NCI-H2029 (cell line): ENCODE measurements at regions not wholly inside any gene's neighbourhood (a gene's known extent, or its start where the extent isn't known, plus 50 kb on each side); places are given as distances from the start of the nearest gene placed in this dataset.

Source experiments
- DNase-seq: peaks from one replicate; lab custom pipeline; 2025; lab: John Stamatoyannopoulos, UW

DNA sequence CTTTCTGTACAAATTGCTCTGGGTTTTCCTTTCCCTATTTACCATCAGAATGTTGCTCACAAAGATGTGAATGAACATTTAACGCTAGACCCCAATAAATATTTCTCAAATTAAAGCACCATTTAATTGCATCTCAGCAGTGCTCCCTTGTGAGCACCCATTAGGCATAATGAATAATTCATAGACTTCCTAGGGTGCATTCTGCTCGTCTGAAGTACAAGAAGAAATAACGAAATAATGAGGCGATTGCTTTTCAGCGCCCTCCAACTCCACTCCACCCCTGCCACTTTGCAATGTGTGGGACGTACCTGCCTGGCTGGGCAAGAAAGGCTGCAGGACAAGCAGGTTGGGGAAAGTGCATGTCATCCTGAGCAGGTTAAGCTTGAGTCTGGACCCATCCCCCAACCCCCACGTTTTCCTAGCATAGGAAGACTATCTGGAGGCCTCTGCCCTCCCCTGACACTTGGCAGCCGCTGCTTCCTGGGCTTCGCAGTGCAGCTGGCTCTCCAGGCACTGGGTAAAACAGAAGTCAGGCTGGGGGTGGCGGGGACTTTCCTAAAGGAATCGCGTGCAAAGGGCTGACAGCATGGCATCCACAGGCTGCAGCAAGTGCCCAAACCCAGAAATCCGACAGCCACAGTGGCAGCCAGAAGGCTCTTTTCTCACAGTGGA is 253.7 kb downstream of the DUSP6 start:
- peak; percentile 76 for DNase-seq

DNA sequence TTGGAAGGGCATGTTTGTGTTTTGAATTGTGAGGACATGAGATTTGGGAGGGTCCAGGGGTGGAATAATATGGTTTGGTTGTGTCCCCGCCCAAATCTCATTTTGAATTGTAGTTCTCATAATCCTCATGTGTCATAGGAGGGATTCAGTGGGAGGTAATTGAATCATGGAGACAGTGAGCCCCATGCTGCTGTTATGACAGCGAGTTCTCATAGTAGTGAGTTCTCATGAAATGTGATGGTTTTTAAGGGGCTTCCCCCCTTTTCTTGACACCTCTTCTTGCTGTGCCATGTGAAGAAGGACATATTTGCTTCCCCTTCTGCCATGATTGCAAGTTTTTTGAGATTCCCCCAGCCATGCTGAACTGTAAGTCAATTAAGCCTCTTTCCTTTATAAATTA is 260.0 kb downstream of the DUSP6 start:
- DNase-seq: no peak

DNA sequence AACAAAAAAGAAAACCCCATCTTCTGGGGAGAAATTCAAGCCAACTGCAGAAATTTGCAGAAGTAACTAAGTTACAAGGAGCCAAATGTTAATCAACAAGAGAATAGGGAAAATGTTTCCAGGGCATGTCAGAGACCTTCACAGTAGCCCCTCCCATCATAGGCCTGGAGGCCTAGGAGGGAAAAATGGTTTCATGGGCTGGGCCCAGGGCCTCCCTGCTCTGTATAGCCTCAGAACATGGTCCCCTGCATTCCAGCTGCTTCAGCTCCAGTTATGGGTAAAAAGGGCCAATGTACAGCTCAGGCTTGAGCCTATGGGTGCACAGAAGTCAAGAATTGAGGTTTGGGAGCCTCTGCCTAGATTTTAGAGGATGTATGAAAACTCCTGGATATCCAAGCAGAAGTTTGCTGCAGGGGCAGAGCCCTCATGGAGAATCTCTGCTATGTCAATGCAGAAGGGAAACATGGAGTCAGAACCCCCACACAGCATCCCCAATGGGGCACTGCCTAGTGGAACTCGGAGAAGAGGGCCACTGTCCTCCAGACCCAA is 260.9 kb downstream of the DUSP6 start:
- no peak for DNase-seq

DNA sequence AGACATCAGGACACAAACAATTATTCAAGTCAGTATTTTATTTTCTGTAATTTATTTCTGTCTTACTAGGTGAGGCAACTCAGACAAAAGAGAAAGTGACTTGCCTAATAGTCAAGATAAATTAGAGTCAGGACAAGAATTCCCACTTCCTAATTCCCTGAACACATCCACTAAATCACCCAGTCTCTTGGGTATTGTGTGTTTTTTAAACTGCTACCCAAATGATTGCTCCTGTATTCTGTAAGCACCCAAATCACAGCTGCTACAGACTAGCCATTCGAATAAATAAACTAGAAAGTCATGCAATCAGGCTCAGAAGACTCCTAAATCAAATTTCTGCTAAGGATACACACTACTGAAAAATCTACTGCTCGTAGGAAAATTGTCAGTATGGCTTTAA is 263.0 kb downstream of the DUSP6 start:
- DNase-seq: no peak

DNA sequence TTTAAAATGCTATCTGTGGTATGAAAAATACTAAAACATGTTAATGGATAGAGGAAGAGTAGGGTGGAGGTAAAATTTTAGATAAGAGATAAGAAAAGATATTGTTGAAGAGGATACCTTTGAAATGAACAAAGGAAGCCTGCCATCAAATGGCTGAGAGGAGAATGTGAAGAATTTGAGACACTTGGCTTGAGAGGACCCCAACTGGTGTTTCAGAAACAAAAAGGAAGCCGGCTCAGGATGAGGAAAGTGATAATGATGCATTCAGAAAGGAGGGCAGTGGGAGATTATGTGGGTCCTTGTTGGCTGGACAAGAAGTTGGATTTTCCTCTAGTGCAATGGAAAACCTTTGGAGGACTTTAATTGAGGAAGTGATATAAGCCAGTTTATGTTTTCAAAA is 264.4 kb downstream of the DUSP6 start:
- DNase-seq: no peak

DNA sequence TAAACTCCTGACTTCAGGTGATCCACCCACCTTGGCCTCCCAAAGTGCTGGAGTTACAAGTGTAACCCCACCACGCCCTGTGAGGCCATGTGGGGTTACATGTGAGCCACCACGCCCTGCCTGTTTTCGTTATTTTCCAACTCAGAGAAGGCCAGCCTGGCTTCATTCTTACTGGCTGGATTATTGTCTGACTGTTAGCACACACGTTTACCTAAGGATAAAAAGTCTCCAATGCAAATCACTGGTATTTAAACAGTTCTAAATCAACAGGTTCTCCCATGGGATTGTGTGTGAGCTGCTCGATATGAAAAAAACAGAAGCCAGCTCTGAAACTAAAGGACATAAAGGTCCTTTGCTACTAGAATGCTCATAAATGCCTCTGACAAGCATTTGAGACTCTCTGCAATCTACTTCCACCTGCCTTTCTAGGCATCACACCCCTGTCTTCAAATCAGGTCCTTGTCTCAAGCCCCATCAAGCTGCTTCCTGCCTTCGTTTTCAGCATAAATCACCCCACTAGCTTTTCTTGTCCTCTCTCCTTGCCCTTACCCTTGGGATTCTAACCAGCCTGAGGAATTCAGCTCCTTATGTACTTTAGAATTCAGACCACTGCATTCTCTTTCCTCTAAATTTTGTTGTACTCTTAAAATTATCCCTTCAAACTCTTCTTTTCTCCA is 265.0 kb downstream of the DUSP6 start:
- no peak for DNase-seq

DNA sequence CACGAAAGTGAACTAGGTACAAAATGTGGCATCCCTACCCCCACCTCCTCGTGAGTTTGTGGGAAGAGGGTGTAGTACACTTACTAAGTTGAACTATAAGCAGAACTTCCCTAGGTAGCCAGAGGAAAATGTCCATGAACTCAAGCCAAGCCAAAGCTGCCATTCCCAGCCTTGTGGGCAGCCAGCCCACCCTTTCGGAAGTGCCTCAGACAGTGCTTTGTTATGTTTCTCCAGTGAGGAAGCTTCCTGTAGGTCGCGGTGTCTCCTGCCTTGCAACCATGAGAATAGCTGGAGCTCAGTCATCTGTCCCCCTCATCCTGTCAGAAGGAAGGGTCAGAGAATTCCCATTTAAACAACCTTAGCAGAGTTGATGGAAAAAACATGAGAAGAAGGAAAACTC is 266.9 kb downstream of the DUSP6 start:
- DNase-seq: no peak

DNA sequence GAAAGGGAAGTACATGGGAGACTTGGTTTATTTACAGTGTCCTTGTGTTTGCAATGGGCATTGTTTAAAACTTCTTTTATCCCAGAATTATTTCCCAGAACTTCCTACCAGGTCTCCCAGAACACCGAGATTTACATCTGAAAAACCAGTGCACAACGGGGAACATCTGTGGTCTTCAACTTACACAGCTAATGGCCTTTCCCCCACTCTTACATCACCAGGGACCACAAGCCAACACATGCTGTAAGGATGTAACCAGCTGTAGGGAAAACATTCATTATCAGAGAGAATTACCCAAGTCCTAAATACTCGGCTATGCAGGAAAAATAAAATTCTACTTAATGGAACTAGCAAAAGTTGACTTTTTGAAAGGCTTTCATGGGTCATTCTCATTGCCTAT is 267.6 kb downstream of the DUSP6 start:
- DNase-seq: no peak

DNA sequence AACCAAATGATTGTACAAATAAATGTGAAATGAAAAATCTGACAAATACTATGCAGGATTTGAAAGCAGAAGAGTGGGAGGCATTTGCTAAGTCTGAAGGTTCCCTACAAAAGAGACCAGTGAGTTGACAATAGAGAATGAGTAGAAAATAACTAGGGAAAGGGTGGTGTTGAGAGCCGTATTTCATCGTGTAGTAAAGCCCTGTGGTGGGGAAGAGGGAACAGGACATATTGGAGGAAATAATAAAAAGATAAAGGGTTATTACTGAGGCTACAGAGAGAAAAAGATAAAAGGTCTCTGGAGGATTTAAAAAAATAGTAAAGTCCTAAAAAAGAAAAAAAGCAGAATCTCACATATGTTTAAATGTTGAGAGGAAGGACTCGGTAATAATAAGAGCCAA is 268.8 kb downstream of the DUSP6 start:
- no peak for DNase-seq

DNA sequence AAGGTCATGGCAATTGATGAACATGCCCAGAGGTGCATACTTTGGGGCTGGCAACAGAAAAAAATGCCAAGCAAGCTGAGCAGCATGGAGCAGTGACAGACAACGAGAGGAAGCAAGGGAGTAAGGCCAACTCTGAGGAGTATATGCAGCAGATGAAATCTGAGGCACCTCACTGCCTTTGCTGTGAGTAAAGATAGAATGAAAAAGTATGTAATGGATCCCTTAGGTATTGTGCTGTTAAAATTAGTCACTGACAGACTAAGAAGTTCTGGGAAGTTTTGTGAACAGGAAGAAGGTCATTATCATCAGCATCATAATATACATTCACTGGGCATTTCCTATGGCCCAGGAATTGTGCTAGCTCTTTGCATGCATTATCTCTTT is 269.9 kb downstream of the DUSP6 start:
- DNase-seq: no peak

DNA sequence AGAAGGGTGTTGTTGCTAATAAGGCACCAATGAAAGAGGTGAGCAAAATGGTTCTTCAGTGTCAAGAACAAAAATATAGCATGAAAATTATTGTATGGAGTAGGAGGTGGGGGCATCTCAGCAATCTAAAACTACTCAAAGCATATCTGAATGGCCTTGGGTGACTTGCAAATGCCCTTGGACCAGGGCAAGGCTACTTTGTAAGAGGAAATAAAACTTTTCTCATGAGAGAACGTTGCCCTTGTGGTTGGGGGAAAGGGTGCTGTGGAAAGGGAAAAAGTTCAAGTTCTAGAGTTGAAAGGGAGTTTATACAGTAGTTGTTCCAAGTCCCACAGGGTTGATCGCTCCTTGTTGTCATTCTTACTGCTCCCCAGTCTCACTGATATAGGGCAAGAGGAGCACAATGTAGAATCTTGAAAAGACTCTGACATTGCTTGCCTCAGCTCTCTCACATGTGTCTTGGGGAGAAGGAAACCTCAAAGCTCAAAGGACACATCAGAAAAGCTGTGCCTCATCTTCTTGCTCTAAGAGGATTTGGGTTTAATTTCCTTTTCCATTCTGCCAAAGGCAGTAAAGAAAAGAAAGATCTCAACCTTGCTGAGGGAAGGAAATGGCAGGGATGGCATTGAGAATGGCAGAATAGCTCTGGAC is 270.5 kb downstream of the DUSP6 start:
- DNase-seq: no peak

DNA sequence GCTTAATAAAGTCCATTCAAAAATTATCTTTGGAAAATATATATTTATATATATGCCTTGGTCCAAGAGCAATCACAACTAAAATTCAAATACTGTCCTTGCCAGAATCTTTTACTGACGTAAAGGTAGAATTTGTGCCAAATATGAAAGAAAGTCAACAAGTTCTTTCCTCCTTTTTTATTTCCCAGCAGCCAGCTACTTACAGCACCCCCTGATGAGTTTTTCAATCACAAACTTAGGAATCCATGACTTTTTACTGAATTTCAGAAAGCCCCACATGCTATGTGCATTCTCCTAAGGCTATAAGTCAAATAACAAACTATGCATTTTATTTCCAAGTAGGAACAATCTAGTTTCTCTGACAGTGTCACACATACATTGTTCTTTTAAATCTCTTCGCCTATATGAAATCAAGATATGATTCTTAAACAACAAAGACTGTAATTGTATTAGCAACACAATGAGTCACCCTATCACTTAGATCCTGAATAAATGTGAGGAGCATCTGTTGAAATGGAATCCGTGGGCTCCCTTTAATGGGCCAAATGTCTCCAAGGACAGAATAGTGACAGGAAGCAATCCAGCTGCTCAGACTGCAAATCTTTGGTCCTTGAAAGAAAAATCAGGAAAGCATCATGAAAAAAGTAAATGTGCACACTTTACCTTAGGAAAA is 271.4 kb downstream of the DUSP6 start:
- DNase-seq: no peak

DNA sequence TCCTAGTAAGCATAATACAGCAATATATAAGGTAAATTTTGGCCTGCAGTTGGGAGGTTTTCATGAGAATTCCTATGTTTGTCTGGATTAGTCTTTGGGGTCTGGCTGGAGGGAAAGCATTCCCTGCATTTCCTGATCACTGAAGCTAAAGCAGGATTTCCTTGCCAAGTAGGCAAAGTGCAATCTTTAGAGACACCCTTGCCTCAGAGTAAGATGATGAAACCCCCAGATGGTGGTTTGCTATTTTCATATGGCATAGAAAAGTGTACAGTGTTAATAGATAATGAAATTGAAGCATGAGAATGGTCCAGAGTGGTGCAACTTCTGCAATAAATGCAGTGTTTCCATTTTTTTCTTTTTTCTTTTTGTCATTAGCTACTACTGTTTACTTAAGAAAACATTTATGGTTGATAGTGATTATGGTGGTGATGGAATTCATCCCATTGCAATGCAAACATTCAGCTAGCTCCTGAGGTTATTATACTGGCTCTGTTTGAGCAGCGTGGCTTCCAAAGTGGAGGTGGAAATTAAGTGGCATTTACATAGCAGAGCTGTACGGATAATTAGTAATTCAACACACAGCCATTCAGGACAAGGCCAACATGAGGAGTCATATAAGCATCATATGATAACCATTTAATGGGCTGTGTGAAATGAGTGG is 276.3 kb downstream of the DUSP6 start:
- DNase-seq: no peak

DNA sequence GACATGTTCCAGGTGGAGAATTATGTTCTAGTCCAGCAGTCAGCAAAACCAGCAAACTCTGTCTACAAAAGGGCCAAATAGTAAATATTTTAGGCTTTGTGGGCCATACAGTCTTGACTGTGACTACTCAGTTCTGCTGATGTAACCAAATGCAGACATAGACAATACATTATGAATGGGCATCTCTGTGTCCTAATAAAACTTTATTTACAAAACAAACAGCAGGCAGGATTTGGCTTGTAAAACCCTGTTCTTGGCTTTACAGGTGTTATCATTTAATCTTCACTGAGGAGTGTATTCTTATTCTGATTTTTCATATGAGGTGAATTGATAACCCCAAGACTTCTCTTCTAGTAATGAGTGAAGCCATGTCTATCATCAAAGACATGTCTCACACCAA is 278.6 kb downstream of the DUSP6 start:
- no peak for DNase-seq

DNA sequence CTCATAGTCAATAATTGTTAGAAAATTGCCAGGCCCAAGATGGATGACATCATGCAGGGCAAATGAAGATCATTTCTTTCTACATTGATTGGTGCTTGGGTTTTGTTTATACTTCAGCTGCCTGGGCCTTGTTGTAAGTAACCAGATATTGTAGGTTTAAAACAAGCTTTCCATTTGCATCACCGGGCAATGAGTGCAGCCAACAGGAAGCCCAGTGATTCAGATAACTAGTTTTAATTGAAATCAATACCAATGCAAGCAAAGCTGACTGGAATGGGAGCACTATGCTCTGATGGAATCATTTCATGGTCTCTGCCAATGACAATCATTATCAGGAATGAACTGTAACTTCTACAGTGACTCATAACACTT is 279.3 kb downstream of the DUSP6 start:
- DNase-seq: peak; percentile 95

DNA sequence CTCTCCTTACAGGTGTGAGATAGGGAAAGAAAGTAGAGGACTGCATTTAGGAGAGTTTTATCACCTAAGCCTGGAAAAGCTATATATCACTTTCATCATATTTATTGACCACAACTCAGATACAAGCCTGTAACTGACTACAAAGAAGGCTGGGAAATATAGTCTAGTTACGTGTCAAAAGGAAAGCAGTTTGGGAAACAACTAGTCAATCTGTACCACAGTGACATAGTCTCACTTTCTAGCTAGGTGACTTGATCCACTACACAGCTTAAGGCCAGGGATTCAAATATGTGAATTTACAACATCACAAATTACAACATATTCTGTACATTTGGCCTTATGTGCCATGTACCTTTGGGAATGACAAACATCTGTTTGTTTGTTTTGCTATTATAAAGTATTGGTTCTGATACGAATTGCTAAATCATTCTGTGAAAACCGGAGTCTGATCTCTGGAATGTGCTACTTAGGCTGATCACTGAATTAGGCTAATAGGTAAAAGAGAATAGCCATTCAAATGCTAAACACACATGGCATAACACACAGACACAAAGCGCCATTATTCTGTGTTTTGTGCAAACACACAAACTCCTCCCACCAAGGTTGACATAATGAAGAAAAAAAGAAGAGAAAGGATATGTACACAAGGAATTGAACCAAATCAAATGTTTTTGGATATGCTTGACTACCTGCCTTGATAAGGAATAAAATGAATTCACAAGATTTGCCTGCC is 279.8 kb downstream of the DUSP6 start:
- peak; percentile 95 for DNase-seq

DNA sequence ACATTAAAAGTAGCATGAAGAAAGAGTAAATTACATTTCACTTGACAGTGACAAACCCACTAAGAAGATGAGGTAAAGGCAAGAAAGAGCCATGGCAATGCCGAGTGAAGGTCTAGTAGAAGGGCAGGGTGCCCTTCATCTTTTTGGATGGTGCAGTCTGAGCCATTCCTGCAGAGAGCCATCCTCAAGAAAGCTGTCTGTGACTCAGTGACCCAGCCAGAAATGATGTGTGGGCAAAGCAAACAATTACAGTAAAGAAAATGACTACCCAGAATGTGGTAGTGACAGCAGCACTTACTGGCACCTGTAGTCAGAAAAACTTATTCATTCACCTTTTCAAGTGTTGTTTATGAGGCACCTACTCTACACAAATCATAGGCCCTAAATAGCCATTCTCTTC is 281.7 kb downstream of the DUSP6 start:
- no peak for DNase-seq

DNA sequence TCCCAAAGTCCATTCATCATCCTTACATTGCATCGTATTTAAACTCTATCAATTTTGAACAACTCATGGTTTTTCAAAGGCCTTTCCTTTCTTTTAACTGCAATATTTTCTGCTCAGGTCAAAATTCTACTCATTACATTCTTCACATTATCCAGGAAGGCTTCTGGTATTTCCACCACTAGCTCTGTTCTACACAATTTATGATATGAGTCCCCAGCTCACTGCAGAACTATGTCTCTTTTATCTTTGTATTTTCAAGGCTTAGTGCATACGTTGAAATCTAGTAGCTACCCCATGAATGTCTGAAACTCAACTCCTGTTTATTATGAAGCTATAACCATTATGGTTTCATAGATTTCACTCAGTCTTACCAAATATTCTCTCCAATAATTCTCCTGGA is 282.9 kb downstream of the DUSP6 start:
- no peak for DNase-seq

DNA sequence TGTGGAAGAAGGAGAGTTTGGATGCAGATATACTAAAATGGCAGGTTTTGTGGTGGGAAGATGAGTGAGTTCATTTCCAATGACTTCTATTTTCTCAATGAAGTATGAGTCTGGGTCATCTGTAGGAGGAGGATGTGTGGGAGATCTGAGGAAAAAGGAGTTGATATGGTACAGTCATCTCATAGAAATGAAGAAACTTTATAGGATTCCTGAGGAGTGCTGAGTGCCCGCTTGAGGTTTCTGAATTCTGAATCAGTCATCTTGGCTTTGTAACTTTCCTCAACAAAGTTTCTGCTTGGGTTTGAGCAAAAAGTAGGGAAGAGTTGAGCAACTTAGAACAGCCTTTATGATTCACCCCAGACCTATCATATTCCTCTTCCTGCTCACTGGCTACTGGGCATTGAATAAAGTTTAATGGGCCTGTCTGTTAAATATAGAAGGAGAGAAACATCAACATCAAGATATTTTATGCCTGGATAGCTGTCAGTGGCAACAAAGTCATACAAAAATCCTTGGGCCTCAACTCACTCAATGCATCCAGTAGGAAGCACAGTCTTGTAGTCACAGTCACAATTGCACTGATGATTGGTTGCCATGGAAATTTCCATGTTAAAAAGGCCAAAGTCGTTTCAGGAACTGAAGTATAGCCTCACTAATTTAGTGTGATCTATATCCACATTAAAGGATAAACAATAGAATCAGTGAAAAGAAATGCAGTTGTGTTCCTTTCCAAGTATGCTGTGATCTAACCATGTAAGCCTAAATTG is 284.7 kb downstream of the DUSP6 start:
- DNase-seq: no peak

DNA sequence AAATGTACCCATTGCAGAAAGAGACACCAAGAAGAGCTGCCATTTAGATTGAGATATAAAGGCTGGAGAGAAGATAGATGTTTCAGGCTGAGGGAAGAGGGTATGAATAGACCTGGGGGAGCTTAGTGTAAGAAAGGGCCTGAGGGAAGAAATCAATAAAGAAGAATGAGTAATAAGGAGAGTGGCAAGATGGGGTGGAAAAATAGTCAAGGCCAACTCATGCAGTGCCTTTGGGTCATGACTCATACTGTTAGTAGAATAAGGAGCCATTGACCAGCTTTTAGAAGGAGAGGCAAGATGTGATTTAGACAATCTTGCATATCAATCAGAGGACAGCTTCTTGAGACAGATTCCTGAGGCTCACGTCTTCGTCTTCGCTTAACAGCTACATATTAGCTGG is 287.5 kb downstream of the DUSP6 start:
- DNase-seq: no peak

DNA sequence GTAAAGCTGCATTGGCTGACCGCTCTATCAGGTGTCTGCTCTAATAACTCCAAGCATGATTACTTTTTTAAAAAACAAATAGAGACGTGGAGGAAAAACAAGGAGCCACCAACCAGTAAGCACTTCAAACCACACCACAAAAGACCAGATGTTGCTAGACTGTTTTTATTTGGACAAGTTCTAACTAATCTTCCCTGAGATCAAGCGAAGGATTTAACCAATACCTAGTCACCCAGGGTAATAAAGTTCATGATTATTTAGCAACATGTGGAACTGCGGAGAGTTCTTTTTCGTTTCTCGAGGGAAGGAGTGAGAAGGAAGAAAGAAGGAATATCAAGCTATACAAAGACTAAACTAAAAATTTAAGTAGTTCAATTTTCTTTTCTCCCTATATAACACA is 288.1 kb downstream of the DUSP6 start:
- DNase-seq: no peak
